Panc1 (cell line): ENCODE measurements at regions not wholly inside any gene's neighbourhood (a gene's known extent, or its start where the extent isn't known, plus 50 kb on each side); places are given as distances from the start of the nearest gene placed in this dataset.

Experiments
- ATAC-seq: fragments of 200-7000 bp; cut with Tn5 transposase; 2 replicates; pipeline ENCODE4 v1.9.1; 2020; ENCODE audit warnings: mild to moderate bottlenecking, moderate library complexity
- BruUV-seq: library from RNA; stranded (reverse); fragments of 400-500 nt; replicated peaks from 2 replicates; lab custom pipeline; 2021; lab: Mats Ljungman, UMichigan
- CTCF ChIA-PET: fragments of 300-600 bp; sonication (Branson Sonifier 250); formaldehyde crosslinking; loops from one replicate; lab custom pipeline; 2022; ENCODE audit warnings: antibody characterized with exemption; lab: Charles Lee
- POLR2A ChIA-PET: fragments of 300-600 bp; sonication (Branson Sonifier 250); formaldehyde crosslinking; loops from one replicate; lab custom pipeline; 2022; ENCODE audit warnings: antibody characterized with exemption; lab: Charles Lee
- DNase-seq: peaks from one replicate; pipeline ENCODE4 v3.0.0-alpha.2; 2010; ENCODE audit warnings: low read depth, low spot score
- H3K27ac ChIP-seq: 2 replicates; pipeline ENCODE4 v1.5.1; 2011; ENCODE audit warnings: mild to moderate bottlenecking, low read length, inconsistent platforms
- H3K27me3 ChIP-seq: fragments of 200-500 bp; sonication (Bioruptor generic); 2 replicates; pipeline ENCODE4 v1.6.0; 2014; ENCODE audit warnings: low read length, inconsistent platforms; ENCODE audit not compliant: control insufficient read depth, insufficient read depth
- H3K36me3 ChIP-seq: fragments of 200-500 bp; sonication (Bioruptor generic); 2 replicates; pipeline ENCODE4 v1.5.1; 2014; ENCODE audit warnings: inconsistent platforms, mild to moderate bottlenecking, low read length, moderate library complexity; ENCODE audit not compliant: control insufficient read depth, insufficient read depth
- H3K4me1 ChIP-seq: 2 replicates; pipeline ENCODE4 v1.5.1; 2011; ENCODE audit warnings: inconsistent platforms, mild to moderate bottlenecking, low read length, moderate library complexity; ENCODE audit not compliant: control insufficient read depth, insufficient read depth
- H3K4me3 ChIP-seq, 2 experiments: 2 replicates each; pipeline ENCODE4 v1.5.1; 2011 to 2012; ENCODE audit warnings: low read depth in 2 of 2, low read length in 2 of 2, mild to moderate bottlenecking in 2 of 2, inconsistent platforms in 1 of 2, moderate library complexity in 1 of 2
- H3K9me3 ChIP-seq: fragments of 200-500 bp; sonication (Bioruptor generic); 2 replicates; pipeline ENCODE4 v1.5.1; 2014; ENCODE audit warnings: low read depth, mild to moderate bottlenecking, inconsistent platforms, low read length, moderate library complexity; ENCODE audit not compliant: control insufficient read depth, insufficient read depth
- CTCF ChIP-seq: fragments of 450-650 bp; IDR thresholded peaks from 2 replicates; pipeline ENCODE4 v1.5.1; 2017; ENCODE audit warnings: mild to moderate bottlenecking
- POLR2AphosphoS5 ChIP-seq: IDR thresholded peaks from 2 replicates; pipeline ENCODE4 v1.6.1; 2012; ENCODE audit warnings: mild to moderate bottlenecking, low read depth, low read length, moderate library complexity
- REST ChIP-seq, 2 experiments: IDR thresholded peaks; 2 replicates each; pipeline ENCODE4 v1.6.1; 2011 to 2012; ENCODE audit warnings: low read depth in 2 of 2, control low read depth in 1 of 2, low read length in 1 of 2, mild to moderate bottlenecking in 1 of 2, moderate library complexity in 1 of 2; ENCODE audit not compliant: insufficient read depth in 1 of 2
- SIN3A ChIP-seq: IDR thresholded peaks from 2 replicates; pipeline ENCODE4 v1.6.1; 2012; ENCODE audit warnings: low read depth, mild to moderate bottlenecking, low read length, moderate library complexity, borderline replicate concordance; ENCODE audit not compliant: insufficient read depth
- TCF7L2 ChIP-seq: IDR thresholded peaks from 2 replicates; pipeline ENCODE4 v1.6.1; 2011; ENCODE audit warnings: mild to moderate bottlenecking, low read depth, low read length, inconsistent platforms
- in situ Hi-C: cut with HindIII; loops from 2 replicates; pipeline ENCODE4 v1.10.0; 2016; ENCODE audit warnings: low sequenced_read_pairs, low pct_unique_long_range_greater_than_20kb
- intact Hi-C: fragments of 100-400 bp; cut with micrococcal nuclease; formaldehyde crosslinking; loops from one replicate; pipeline ENCODE4 v1.10.0; 2022; ENCODE audit not compliant: unreplicated experiment

GRCh38 chr13:83220241-83220640 is 662.0 kb downstream of the SLITRK1 start:
- Histone ChIP-seq H3K36me3 (no peaks in the 10 kb centered on the region), H3K27ac (no peak overlapping the region), H3K4me3 (no peak overlapping the region), H3K27me3 (no peaks in the 10 kb centered on the region), H3K9me3 (no peaks in the 10 kb centered on the region), H3K4me1 (no peaks in the 10 kb centered on the region)
- intact Hi-C loops: no loop called here
- ChIA-PET CTCF (no interaction called here), POLR2A (no interaction called here)
- BruUV-seq: no TSS peak
- in situ Hi-C loops: no loop called here
- ATAC-seq (no peak), DNase-seq (no peak)
- TF ChIP-seq SIN3A (no peak), POLR2AphosphoS5 (no peak), REST (IDR thresholded peaks at IDR 0.05; ENCODE audit: insufficient read depth in 1 of 2, low read depth in 2 of 2, low read length in 1 of 2) (no peak), TCF7L2 (no peak), CTCF (no peak)

GRCh38 chr13:83219832-83220231 is 662.4 kb downstream of the SLITRK1 start:
- ChIA-PET POLR2A (no interaction called here), CTCF (no interaction called here)
- DNase-seq: no peak
- TF ChIP-seq SIN3A (no peak), REST (IDR thresholded peaks at IDR 0.05; ENCODE audit: insufficient read depth in 1 of 2, low read depth in 2 of 2, low read length in 1 of 2) (no peak), TCF7L2 (no peak), POLR2AphosphoS5 (no peak), CTCF (no peak)
- BruUV-seq: no TSS peak
- no peak for ATAC-seq
- H3K27me3 ChIP-seq: no peaks in the 10 kb centered on the region
- no peaks in the 10 kb centered on the region for H3K36me3 ChIP-seq
- intact Hi-C loops: no loop called here
- H3K4me3 ChIP-seq: no peak overlapping the region
- H3K9me3 ChIP-seq: no peaks in the 10 kb centered on the region
- in situ Hi-C loops: no loop called here
- no peaks in the 10 kb centered on the region for H3K4me1 ChIP-seq
- no peak overlapping the region for H3K27ac ChIP-seq
